ENCODE measurements at regions not wholly inside any gene's neighbourhood (a gene's known extent, or its start where the extent isn't known, plus 50 kb on each side); places are given as distances from the start of the nearest gene placed in this dataset.

- in situ Hi-C loops (cut with MboI; ENCODE audit: low sequenced_read_pairs), result no loop called here
- Histone ChIP-seq H3K27ac (ENCODE audit: insufficient read depth, low read length) (no peak overlapping the region), H2AK9ac (replicated peaks; ENCODE audit: low read depth, low read length, poor library complexity) (no peak overlapping the region), H3K4me2 (ENCODE audit: low read depth, low read length) (no peak overlapping the region), H2AK5ac (ENCODE audit: low read depth, low read length) (no peak overlapping the region), H2AFZ (replicated peaks; ENCODE audit: low read length, poor library complexity) (no peak overlapping the region), H3K36me3 (ENCODE audit: control insufficient read depth, insufficient read depth, low read length) (no peaks in the 10 kb centered on the region), H2BK15ac (ENCODE audit: low read depth, low read length) (no peak overlapping the region), H3K18ac (ENCODE audit: low read depth, low read length) (no peak overlapping the region), H3K27me3 (ENCODE audit: control insufficient read depth, insufficient read depth, low read length) (peaks cover 15% of the 10 kb centered on the region), H3K23ac (ENCODE audit: low read depth, low read length) (no peak overlapping the region), H2BK5ac (ENCODE audit: low read depth, low read length, poor library complexity, severe bottlenecking) (no peak overlapping the region), H3K9me1 (ENCODE audit: insufficient read depth, low read length) (no peaks in the 10 kb centered on the region), H3K9me3 (ENCODE audit: control insufficient read depth, insufficient read depth, low read length) (no peaks in the 10 kb centered on the region), H4K91ac (ENCODE audit: insufficient read depth, low read depth, low read length) (no peak overlapping the region), H3K4me3 (ENCODE audit: insufficient read depth, low read depth, low read length) (no peak overlapping the region), H4K20me1 (ENCODE audit: insufficient read depth, low read length) (no peaks in the 10 kb centered on the region), H3K9ac (ENCODE audit: low read depth, low read length) (no peak overlapping the region), H3K56ac (ENCODE audit: extremely low read depth, insufficient read depth, low read length) (no peak overlapping the region), H4K5ac (ENCODE audit: low read depth, low read length) (no peak overlapping the region), H3K14ac (replicated peaks; ENCODE audit: low read depth, low read length) (no peak overlapping the region), H3K79me1 (ENCODE audit: low read depth in 1 of 2, low read length in 2 of 2) (no peaks in the 10 kb centered on the region), H2BK120ac (ENCODE audit: low read depth, low read length) (no peak overlapping the region), H3K4ac (ENCODE audit: low read depth, low read length) (no peak overlapping the region), H2BK20ac (ENCODE audit: low read depth, low read length) (no peak overlapping the region), H4K8ac (ENCODE audit: low read depth in 2 of 2, low read length in 2 of 2) (no peak overlapping the region), H3K4me1 (ENCODE audit: control insufficient read depth, insufficient read depth, low read length) (no peaks in the 10 kb centered on the region)
- CTCF ChIA-PET, result interaction anchor here (0.6 to 1.2 kb wide), 2 partner anchors 307 to 1521 kb away, joined by 3 read pairs; no protein-coding TSS in a partner anchor
- BruUV-seq (replicated peaks), result no TSS peak
- intact Hi-C loops (cut with micrococcal nuclease), result no loop called here
- TF ChIP-seq RCOR1 (IDR thresholded peaks at IDR 0.05; ENCODE audit: insufficient replicate concordance, low read length) (no peak), SMC3 (IDR thresholded peaks at IDR 0.05; ENCODE audit: low read depth, low read length) (no peak), NFE2L2 (IDR thresholded peaks at IDR 0.05; ENCODE audit: low read depth, low read length) (no peak), MAFK (IDR thresholded peaks at IDR 0.05; ENCODE audit: low read depth, low read length) (no peak), RFX5 (IDR thresholded peaks at IDR 0.05; ENCODE audit: low read depth, low read length) (no peak)
- ATAC-seq (ENCODE audit: low read depth), result no peak
- POLR2A ChIA-PET (ENCODE audit: unreplicated experiment), result no interaction called here
- dilution Hi-C loops (cut with HindIII; ENCODE audit: low sequenced_read_pairs, unreplicated experiment), result no loop called here
- DNase-seq, result no peak
These were observed 131.3 kb upstream of the C1orf21 start for GRCh38 chr1:184255560-184255959.
